Renal cortex interstitium (tissue), 11 donors: ENCODE measurements at regions not wholly inside any gene's neighbourhood (a gene's known extent, or its start where the extent isn't known, plus 50 kb on each side); places are given as distances from the start of the nearest gene placed in this dataset.
"Not testable (repeated sequence)": the region's sequence is repeated elsewhere in the genome, so short reads cannot be mapped to it uniquely, and the experiment has no call there.

Source experiments
- DNase-seq, 11 donors: peaks; one replicate each; pipeline ENCODE4 v3.0.0-alpha.2; 2013; ENCODE audit warnings: low read depth in 9 of 11, low spot score in 4 of 11; ENCODE audit errors: extremely low read depth in 1 of 11

DNA sequence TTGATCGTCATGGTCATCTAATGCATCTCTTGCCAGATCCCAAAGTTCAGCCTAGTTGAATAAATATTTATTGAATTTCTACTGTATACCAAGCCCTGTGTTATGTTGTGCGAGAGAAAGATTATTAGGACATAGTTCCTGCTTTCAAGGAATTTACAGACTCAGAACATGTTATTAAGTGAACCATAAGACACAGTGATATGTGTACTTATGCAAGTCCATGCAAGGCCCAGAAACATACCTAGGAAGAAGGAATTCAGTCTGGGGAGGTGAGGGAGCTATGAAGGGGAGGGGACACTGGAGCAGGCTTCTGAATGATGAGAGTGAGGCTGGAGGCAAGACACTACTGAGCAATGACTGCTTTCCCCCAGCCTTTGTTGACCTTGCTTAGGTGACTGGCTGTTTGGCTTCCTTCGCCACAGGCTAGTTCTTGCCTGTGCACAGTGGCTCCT, 81.4 kb downstream of the ACAA2 start:
- DNase-seq: no peak

DNA sequence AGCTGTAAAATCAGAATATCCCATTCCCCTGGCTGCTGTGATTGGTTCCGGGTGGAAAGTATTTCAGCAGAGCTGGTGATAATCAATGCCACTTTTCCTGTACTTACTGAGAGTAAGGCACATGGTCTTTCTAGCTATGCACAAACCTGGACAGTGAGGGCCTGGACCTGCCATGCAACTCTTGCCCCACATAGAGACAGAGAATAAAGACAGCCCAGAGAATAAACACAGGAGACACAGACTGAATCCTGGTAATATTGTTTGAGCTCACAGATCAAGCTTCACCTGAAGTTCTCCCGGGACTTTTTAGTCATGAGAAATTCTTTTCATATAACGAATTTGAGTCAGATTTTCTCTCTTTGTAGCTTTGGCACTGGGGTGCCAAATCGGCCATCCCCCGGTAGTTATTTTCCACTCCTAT, 81.9 kb downstream of the ACAA2 start:
- no peak for DNase-seq

DNA sequence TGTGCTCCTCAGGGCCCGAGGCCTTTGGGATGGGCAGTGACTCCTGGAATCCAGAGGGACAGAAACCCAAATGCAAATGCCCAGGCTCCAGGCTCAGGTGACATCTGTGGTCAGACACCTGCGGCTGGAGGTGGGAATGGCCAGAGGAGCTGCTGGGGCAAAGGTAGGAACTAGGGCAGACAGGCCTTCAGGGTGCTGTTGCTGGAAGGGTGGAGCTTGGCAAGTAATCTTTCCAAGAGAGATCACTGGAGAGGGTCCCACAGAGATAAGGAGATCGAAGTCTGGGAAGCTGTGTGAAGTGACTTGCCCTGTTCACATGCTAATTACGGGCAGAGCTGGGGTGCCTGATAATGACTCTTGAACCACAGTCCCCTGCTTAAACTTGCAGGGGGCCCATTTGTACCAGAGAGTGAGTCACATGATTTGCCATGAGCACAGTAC, 82.4 kb downstream of the ACAA2 start:
- no peak for DNase-seq

DNA sequence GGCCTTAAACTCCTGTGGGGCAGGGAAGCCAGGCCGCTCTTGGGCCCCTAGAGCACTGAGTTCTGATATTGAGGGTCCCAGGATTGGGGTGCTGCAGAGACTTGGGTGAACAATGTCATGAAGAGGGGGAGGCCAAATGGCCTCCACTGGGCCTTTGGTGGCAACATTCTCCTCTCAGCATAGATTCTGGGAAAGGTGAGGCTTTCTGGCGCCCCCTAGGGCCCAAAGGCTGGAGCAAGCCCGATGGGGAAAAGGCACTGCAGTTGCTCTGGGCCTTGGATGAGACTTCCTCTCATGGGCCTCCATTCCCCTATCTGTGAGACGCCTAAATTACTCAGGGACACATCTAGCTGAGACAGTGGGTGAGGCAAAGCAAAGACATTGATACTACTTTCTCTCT, 84.8 kb downstream of the ACAA2 start:
- no peak for DNase-seq

DNA sequence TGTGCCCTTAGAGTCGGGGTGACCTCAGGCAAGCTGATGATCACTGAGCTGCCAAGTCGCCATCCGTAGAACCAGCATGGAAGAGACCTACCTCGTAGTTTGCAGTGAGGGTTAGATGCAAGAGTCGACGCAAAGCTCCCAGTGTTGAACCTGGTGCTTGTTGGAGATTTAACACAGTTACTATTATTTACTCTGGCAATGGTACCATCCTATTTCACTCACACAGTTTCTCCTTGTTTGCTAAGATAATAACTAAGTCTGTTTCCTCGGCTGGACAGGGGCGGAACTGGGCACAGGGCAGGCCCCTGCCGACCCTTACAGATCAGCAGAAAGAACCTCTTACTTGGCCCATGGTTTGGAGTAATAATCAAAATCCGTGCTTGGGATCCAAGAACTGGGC, 85.5 kb downstream of the ACAA2 start:
- no peak for DNase-seq

- no peak for DNase-seq
Measured at GRCh38 chr18:49726675-49726963, 86.7 kb downstream of the ACAA2 start.

GRCh38 chr18:49725809-49726674, 87.3 kb downstream of the ACAA2 start:
- no peak for DNase-seq

- DNase-seq: no peak
Measured at GRCh38 chr18:49723648-49724180, 89.6 kb downstream of the ACAA2 start.

DNA sequence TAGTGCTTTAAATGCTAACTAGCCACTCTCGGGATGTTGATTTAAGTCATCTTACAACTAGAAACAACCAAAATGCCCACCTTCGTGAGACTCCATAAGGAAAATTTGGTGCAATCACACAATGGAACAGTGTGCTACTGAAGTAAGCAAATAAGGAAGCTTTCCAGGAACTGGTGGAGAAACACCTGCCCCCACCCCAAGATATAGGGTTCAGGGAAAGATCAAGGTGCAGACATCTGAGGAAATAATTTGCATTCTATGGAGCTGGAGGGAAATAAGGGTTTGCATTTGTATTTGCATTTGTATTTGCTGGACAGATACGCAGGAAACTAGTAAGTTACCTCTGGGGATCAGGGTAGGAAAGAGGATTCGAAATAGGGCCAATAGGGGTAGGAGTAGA, 90.9 kb downstream of the ACAA2 start:
- DNase-seq: no peak

DNA sequence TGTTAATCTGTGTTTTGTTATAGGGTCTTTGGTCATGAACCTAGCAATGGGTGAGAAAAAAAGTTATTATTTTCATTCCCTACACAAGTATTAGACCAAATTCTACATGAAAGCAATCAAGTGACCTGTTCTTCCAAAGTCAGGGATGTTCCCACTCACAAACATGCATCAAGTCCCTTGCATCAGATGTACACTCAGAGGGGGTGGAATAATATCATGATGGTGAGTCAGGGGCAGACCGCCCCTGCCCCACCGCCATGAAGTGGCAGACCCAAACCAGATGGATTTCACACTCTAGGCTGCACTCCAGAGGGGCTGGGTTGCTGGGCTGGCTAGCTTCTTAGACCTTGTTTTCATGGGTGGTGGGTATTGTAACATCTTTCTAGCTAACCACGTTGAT, 91.4 kb downstream of the ACAA2 start:
- DNase-seq: no peak

GRCh38 chr18:49720944-49721343, 92.4 kb downstream of the ACAA2 start:
- DNase-seq: not testable (repeated sequence)

- DNase-seq: no peak
Measured at GRCh38 chr18:49717617-49718016, 95.7 kb downstream of the ACAA2 start.

- DNase-seq: no peak
Measured at GRCh38 chr18:49716035-49716434, 97.3 kb downstream of the ACAA2 start.

DNA sequence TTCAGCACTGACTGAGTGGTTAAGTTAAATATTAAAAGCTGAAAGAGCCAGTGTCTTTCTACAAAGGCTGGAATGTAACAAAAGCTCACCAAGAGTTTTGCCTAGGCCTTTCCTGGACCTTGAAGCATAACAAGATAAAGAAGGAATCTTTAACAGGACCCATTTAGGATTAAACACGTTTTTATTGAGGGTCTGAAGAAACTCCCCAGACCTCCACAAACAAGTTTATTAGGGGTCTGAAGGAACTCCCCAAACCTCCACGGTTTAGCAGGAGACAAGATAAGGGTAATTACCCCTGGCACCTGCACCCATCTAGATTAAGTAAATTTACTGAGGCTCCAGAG, 104.0 kb downstream of the ACAA2 start:
- DNase-seq: no peak

- no peak for DNase-seq
Measured at GRCh38 chr18:49708662-49709346, 104.5 kb downstream of the ACAA2 start.

DNA sequence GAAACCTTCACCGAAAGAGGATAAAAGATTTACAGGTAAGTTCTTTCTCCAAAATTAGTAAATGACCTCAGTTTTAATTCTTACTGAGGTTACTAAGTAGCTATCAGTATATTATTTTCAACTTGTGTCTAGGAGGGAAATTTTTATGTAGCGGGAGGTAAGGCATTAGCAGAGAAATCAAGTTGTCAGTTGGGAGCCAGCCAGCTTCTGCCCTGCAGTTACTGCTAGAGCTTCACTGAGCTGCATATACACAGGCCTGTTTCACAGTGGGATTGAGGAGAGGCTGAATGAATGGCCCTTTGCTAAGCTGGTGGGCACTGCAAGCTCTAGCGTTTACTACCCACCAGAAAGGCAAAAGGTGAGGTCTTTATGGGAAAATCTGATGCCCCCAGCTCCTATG, 105.7 kb downstream of the ACAA2 start:
- DNase-seq: no peak

GRCh38 chr18:49704334-49704733, 109.0 kb downstream of the ACAA2 start:
- no peak for DNase-seq

DNA sequence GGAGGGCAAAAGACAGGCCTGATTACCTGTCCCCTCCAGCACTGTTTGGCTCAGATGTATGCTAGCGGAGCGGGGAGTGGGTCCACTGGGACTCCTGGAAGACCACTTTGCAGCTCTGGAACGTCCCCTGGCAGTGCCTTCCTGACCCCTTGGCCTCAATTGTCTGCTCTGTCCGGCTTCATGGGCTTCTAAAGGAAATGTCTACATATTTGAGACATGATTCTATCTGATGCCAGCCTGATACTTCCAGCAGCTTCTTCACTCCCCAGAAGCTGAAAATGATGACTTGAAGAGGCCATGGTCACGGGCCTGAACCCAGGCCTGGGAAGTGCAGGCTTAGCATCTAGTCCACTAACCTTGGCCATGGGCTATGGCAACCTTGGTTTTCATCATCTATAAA, 112.1 kb downstream of the ACAA2 start:
- DNase-seq: no peak

DNA sequence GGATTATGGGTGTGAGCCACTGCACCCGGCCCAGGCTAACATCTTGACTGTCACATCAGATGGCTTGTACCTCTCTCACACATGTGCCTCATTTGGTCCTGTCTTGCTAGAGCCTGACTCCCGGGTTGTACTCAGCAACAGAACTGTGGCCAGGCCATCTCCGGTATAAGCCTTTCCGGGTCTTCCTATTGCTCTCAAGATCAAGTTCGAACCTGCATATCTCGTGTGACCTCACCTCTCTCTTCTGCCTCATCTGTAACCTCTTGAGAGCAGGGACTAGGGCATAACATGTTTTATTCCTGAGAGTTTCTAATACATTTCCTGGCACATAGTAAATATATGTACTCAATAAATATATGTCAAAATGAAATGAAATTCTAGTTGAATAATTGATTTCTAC, 114.0 kb downstream of the ACAA2 start:
- no peak for DNase-seq

GRCh38 chr18:49698525-49699025, 114.8 kb downstream of the ACAA2 start:
- DNase-seq: no peak
